ENCODE measurements at regions not wholly inside any gene's neighbourhood (a gene's known extent, or its start where the extent isn't known, plus 50 kb on each side); places are given as distances from the start of the nearest gene placed in this dataset.

- intact Hi-C loops (cut with micrococcal nuclease): no loop called here
- peaks cover 2% of the 10 kb centered on the region for H3K9me3 Mint-ChIP-seq (ENCODE audit: insufficient read depth)
These were observed 684.9 kb upstream of the TMEM132C start for GRCh38 chr12:127582074-127582473.

DNA sequence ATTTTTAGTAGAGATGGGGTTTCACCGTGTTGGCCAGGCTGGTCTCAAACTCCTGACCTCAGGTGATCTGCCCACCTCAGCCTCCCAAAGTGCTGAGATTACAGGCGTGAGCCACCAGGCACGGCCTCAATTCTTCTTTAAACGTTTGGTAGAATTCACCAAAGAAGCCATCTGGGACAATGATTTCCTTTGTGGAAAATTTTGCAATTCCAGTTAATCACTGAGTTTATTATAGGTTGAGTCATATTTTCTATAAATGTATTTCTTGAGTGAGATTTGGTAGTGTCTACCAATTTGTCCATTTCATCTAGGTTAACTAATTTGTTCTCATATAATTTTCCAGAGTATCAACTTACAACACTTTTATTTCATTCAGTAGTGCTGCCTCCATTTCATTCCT, 683.9 kb upstream of the TMEM132C start:
- intact Hi-C loops (cut with micrococcal nuclease): no loop called here
- ATAC-seq (ENCODE audit: low read depth) (no peak), DNase-seq (no peak)
- ChIA-PET CTCF (no interaction called here), POLR2A (no interaction called here)
- H3K27ac ChIP-seq (ENCODE audit: low read length in 2 of 2): no peak overlapping the region
- no peak for TF ChIP-seq EZH2 (IDR thresholded peaks at IDR 0.05; ENCODE audit: borderline replicate concordance, insufficient read depth, low read depth, low read length, poor library complexity, severe bottlenecking)
- TF ChIP-seq, protein P1, sequence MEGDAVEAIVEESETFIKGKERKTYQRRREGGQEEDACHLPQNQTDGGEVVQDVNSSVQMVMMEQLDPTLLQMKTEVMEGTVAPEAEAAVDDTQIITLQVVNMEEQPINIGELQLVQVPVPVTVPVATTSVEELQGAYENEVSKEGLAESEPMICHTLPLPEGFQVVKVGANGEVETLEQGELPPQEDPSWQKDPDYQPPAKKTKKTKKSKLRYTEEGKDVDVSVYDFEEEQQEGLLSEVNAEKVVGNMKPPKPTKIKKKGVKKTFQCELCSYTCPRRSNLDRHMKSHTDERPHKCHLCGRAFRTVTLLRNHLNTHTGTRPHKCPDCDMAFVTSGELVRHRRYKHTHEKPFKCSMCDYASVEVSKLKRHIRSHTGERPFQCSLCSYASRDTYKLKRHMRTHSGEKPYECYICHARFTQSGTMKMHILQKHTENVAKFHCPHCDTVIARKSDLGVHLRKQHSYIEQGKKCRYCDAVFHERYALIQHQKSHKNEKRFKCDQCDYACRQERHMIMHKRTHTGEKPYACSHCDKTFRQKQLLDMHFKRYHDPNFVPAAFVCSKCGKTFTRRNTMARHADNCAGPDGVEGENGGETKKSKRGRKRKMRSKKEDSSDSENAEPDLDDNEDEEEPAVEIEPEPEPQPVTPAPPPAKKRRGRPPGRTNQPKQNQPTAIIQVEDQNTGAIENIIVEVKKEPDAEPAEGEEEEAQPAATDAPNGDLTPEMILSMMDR (IDR thresholded peaks at IDR 0.05): no peak
- Mint-ChIP-seq H3K4me3 (no peak overlapping the region), H3K27ac (no peak overlapping the region), H3K27me3 (no peaks in the 10 kb centered on the region), H3K4me1 (no peaks in the 10 kb centered on the region), H3K9me3 (ENCODE audit: insufficient read depth) (peaks cover 6% of the 10 kb centered on the region)
- H2AFZ ChIP-seq (ENCODE audit: insufficient read depth, low read depth, low read length, poor library complexity, severe bottlenecking): no peak overlapping the region
- H3K9me3 ChIP-seq (ENCODE audit: control extremely low read depth in 1 of 3, control insufficient read depth in 2 of 3, insufficient read depth in 1 of 3, low read length in 2 of 3): peaks cover 0 to 4% (median 0%) of the 10 kb centered on the region in 3 donors
- no peak overlapping the region for H3K4me2 ChIP-seq (replicated peaks; ENCODE audit: low read depth, low read length, poor library complexity, severe bottlenecking)
- no peak overlapping the region for H3K4me3 ChIP-seq (ENCODE audit: control extremely low read depth in 1 of 5, extremely low read depth in 1 of 5, insufficient read depth in 1 of 5, low read depth in 2 of 5, low read length in 4 of 5)
- no peaks in the 10 kb centered on the region for H3K79me2 ChIP-seq (ENCODE audit: control insufficient read depth, insufficient read depth, low read length)
- H4K20me1 ChIP-seq (ENCODE audit: control insufficient read depth, insufficient read depth, low read length, poor library complexity, severe bottlenecking): no peaks in the 10 kb centered on the region
- H3K9ac ChIP-seq (ENCODE audit: low read length): no peak overlapping the region
- 83% methylated on average over 1 of the region's 4 CpGs for WGBS (ENCODE audit: insufficient coverage)
- no peaks in the 10 kb centered on the region for H3K4me1 ChIP-seq (ENCODE audit: control insufficient read depth in 2 of 2, insufficient read depth in 2 of 2, low read length in 2 of 2)
- no peaks in the 10 kb centered on the region for H3K27me3 ChIP-seq (replicated peaks in 1 of 4; ENCODE audit: control extremely low read depth in 1 of 4, control insufficient read depth in 3 of 4, insufficient read depth in 4 of 4, low read length in 3 of 4)
- H3K36me3 ChIP-seq (replicated peaks in 1 of 2; ENCODE audit: control extremely low read depth in 1 of 2, control insufficient read depth in 1 of 2, extremely low read depth in 1 of 2, insufficient read depth in 2 of 2, low read length in 1 of 2): no peaks in the 10 kb centered on the region

More at GRCh38 chr12:127582074-127582473, 684.9 kb upstream of the TMEM132C start:
- DNase-seq (no peak), ATAC-seq (ENCODE audit: low read depth) (no peak)
- Histone ChIP-seq H4K20me1 (ENCODE audit: control insufficient read depth, insufficient read depth, low read length, poor library complexity, severe bottlenecking) (no peaks in the 10 kb centered on the region), H2AFZ (ENCODE audit: insufficient read depth, low read depth, low read length, poor library complexity, severe bottlenecking) (no peak overlapping the region), H3K4me3 (ENCODE audit: control extremely low read depth in 1 of 5, extremely low read depth in 1 of 5, insufficient read depth in 1 of 5, low read depth in 2 of 5, low read length in 4 of 5) (no peak overlapping the region), H3K27me3 (replicated peaks in 1 of 4; ENCODE audit: control extremely low read depth in 1 of 4, control insufficient read depth in 3 of 4, insufficient read depth in 4 of 4, low read length in 3 of 4) (no peaks in the 10 kb centered on the region), H3K36me3 (replicated peaks in 1 of 2; ENCODE audit: control extremely low read depth in 1 of 2, control insufficient read depth in 1 of 2, extremely low read depth in 1 of 2, insufficient read depth in 2 of 2, low read length in 1 of 2) (no peaks in the 10 kb centered on the region), H3K9me3 (ENCODE audit: control extremely low read depth in 1 of 3, control insufficient read depth in 2 of 3, insufficient read depth in 1 of 3, low read length in 2 of 3) (peaks cover 0 to 4% (median 0%) of the 10 kb centered on the region in 3 donors), H3K9ac (ENCODE audit: low read length) (no peak overlapping the region), H3K4me1 (ENCODE audit: control insufficient read depth in 2 of 2, insufficient read depth in 2 of 2, low read length in 2 of 2) (no peaks in the 10 kb centered on the region), H3K4me2 (replicated peaks; ENCODE audit: low read depth, low read length, poor library complexity, severe bottlenecking) (no peak overlapping the region), H3K79me2 (ENCODE audit: control insufficient read depth, insufficient read depth, low read length) (no peaks in the 10 kb centered on the region), H3K27ac (ENCODE audit: low read length in 2 of 2) (no peak overlapping the region)
- WGBS (ENCODE audit: insufficient coverage): 82% methylated on average over 4 of the region's 6 CpGs
- no peak overlapping the region for H3K27ac Mint-ChIP-seq
- ChIA-PET CTCF (no interaction called here), POLR2A (no interaction called here)
- TF ChIP-seq, protein P1 (IDR thresholded peaks at IDR 0.05): no peak
- TF ChIP-seq EZH2 (IDR thresholded peaks at IDR 0.05; ENCODE audit: borderline replicate concordance, insufficient read depth, low read depth, low read length, poor library complexity, severe bottlenecking): no peak
- no peaks in the 10 kb centered on the region for H3K27me3 Mint-ChIP-seq
- no peak overlapping the region for H3K4me3 Mint-ChIP-seq
- H3K4me1 Mint-ChIP-seq: no peaks in the 10 kb centered on the region

Data from B cell (primary cell).